ENCODE measurements at regions not wholly inside any gene's neighbourhood (a gene's known extent, or its start where the extent isn't known, plus 50 kb on each side); places are given as distances from the start of the nearest gene placed in this dataset.
A peak's percentile ranks its signal among the peaks of the same experiment; 100 is the strongest.

GRCh38 chr11:115695677-115696364 is 191.6 kb upstream of the CADM1 start:
- no peak for DNase-seq (ENCODE audit: low spot score)

- DNase-seq (ENCODE audit: low spot score) = no peak
Observed at GRCh38 chr11:115693002-115693401, 188.8 kb upstream of the CADM1 start.

GRCh38 chr11:115691030-115691429 is 186.8 kb upstream of the CADM1 start:
- no peak for DNase-seq (ENCODE audit: low spot score)

- no peak for DNase-seq (ENCODE audit: low spot score)
Observed at GRCh38 chr11:115687934-115688333, 183.7 kb upstream of the CADM1 start.

GRCh38 chr11:115684699-115685098 is 180.5 kb upstream of the CADM1 start:
- no peak for DNase-seq (ENCODE audit: low spot score)

- no peak for DNase-seq (ENCODE audit: low spot score)
Observed at GRCh38 chr11:115684135-115684534, 179.9 kb upstream of the CADM1 start.

GRCh38 chr11:115682888-115683287 is 178.7 kb upstream of the CADM1 start:
- no peak for DNase-seq (ENCODE audit: low spot score)

GRCh38 chr11:115682101-115682500 is 177.9 kb upstream of the CADM1 start:
- DNase-seq (ENCODE audit: low spot score) = no peak

- DNase-seq (ENCODE audit: low spot score) = no peak
Observed at GRCh38 chr11:115679945-115680344, 175.7 kb upstream of the CADM1 start.

GRCh38 chr11:115678942-115679341 is 174.7 kb upstream of the CADM1 start:
- no peak for DNase-seq (ENCODE audit: low spot score)

- no peak for DNase-seq (ENCODE audit: low spot score)
Observed at GRCh38 chr11:115677190-115677589, 173.0 kb upstream of the CADM1 start.

GRCh38 chr11:115676768-115677167 is 172.6 kb upstream of the CADM1 start:
- peak; percentile 38 for DNase-seq (ENCODE audit: low spot score)

GRCh38 chr11:115676206-115676605 is 172.0 kb upstream of the CADM1 start:
- DNase-seq (ENCODE audit: low spot score) = no peak

- no peak for DNase-seq (ENCODE audit: low spot score)
Observed at GRCh38 chr11:115674937-115675544, 170.8 kb upstream of the CADM1 start.

GRCh38 chr11:115674176-115674936 is 170.1 kb upstream of the CADM1 start:
- DNase-seq (ENCODE audit: low spot score) = no peak

GRCh38 chr11:115673720-115674119 is 169.5 kb upstream of the CADM1 start:
- DNase-seq (ENCODE audit: low spot score) = no peak

GRCh38 chr11:115672999-115673411 is 168.8 kb upstream of the CADM1 start:
- no peak for DNase-seq (ENCODE audit: low spot score)

GRCh38 chr11:115672412-115672811 is 168.2 kb upstream of the CADM1 start:
- DNase-seq (ENCODE audit: low spot score) = no peak

GRCh38 chr11:115670538-115671205 is 166.5 kb upstream of the CADM1 start:
- DNase-seq (ENCODE audit: low spot score) = no peak

GRCh38 chr11:115665958-115666357 is 161.7 kb upstream of the CADM1 start:
- no peak for DNase-seq (ENCODE audit: low spot score)

- no peak for DNase-seq (ENCODE audit: low spot score)
Observed at GRCh38 chr11:115665175-115665821, 161.1 kb upstream of the CADM1 start.

- no peak for DNase-seq (ENCODE audit: low spot score)
Observed at GRCh38 chr11:115664313-115664712, 160.1 kb upstream of the CADM1 start.
